GM23338 (cell line): ENCODE measurements at regions not wholly inside any gene's neighbourhood (a gene's known extent, or its start where the extent isn't known, plus 50 kb on each side); places are given as distances from the start of the nearest gene placed in this dataset.

Source experiments
- ATAC-seq: fragments of 200-7000 bp; cut with Tn5 transposase; 3 replicates; pipeline ENCODE4 v1.9.1; 2020
- DNase-seq: peaks from one replicate; pipeline ENCODE4 v3.0.0-alpha.2; 2015; ENCODE audit warnings: low spot score
- H2AFZ ChIP-seq: fragments of 200-600 bp; sonication (generic); 2 replicates; pipeline ENCODE4 v1.8.0; 2016; ENCODE audit warnings: antibody characterized with exemption, mild to moderate bottlenecking, moderate library complexity
- H3F3A ChIP-seq: fragments of 200-600 bp; sonication (generic); replicated peaks from 2 replicates; pipeline ENCODE4 v1.8.0; 2017; ENCODE audit warnings: antibody characterized with exemption, mixed run types, low read depth
- H3K27ac ChIP-seq: fragments of 200-600 bp; sonication (generic); 2 replicates; pipeline ENCODE4 v1.6.1; 2016; ENCODE audit warnings: low read depth
- H3K27me3 ChIP-seq: fragments of 200-600 bp; sonication (generic); 2 replicates; pipeline ENCODE4 v1.8.0; 2016; ENCODE audit warnings: mild to moderate bottlenecking, mixed run types, moderate library complexity; ENCODE audit not compliant: insufficient read depth
- H3K36me3 ChIP-seq: fragments of 200-600 bp; sonication (generic); 2 replicates; pipeline ENCODE4 v1.8.0; 2016; ENCODE audit warnings: mild to moderate bottlenecking; ENCODE audit not compliant: insufficient read depth
- H3K4me1 ChIP-seq: fragments of 200-600 bp; sonication (generic); 2 replicates; pipeline ENCODE4 v1.8.0; 2016; ENCODE audit warnings: mild to moderate bottlenecking, moderate library complexity; ENCODE audit not compliant: insufficient read depth
- H3K4me2 ChIP-seq: fragments of 200-600 bp; sonication (generic); 2 replicates; pipeline ENCODE4 v1.7.1; 2017; ENCODE audit warnings: mixed run types
- H3K4me3 ChIP-seq: fragments of 200-600 bp; sonication (generic); 2 replicates; pipeline ENCODE4 v1.6.1; 2016; ENCODE audit warnings: mixed run types
- H3K79me2 ChIP-seq: fragments of 200-600 bp; sonication (generic); replicated peaks from 2 replicates; pipeline ENCODE4 v1.8.0; 2017; ENCODE audit warnings: mild to moderate bottlenecking; ENCODE audit not compliant: insufficient read depth
- H3K9me2 ChIP-seq: fragments of 200-600 bp; sonication (generic); 2 replicates; pipeline ENCODE4 v1.8.0; 2017; ENCODE audit not compliant: insufficient read depth
- H4K20me1 ChIP-seq: fragments of 200-600 bp; sonication (generic); replicated peaks from 2 replicates; pipeline ENCODE4 v1.8.0; 2017; ENCODE audit warnings: mild to moderate bottlenecking; ENCODE audit not compliant: insufficient read depth
- H3K27ac Mint-ChIP-seq: 2 replicates; pipeline ENCODE4 v1.8.0; 2020; ENCODE audit warnings: inconsistent platforms, mild to moderate bottlenecking, moderate library complexity, mixed read lengths
- H3K27me3 Mint-ChIP-seq: 3 replicates; pipeline ENCODE4 v1.8.0; 2022; ENCODE audit warnings: low read depth, mild to moderate bottlenecking, moderate library complexity, mixed read lengths, inconsistent platforms; ENCODE audit not compliant: insufficient read depth, poor library complexity
- H3K36me3 Mint-ChIP-seq: 3 replicates; pipeline ENCODE4 v1.8.0; 2021; ENCODE audit warnings: low read depth, mild to moderate bottlenecking, inconsistent platforms, moderate library complexity, mixed read lengths
- H3K4me1 Mint-ChIP-seq: 3 replicates; pipeline ENCODE4 v1.8.0; 2020; ENCODE audit warnings: mild to moderate bottlenecking, inconsistent platforms, mixed read lengths
- H3K4me3 Mint-ChIP-seq: 3 replicates; pipeline ENCODE4 v1.8.0; 2021; ENCODE audit warnings: moderate library complexity, mild to moderate bottlenecking, inconsistent platforms, mixed read lengths
- H3K9me3 Mint-ChIP-seq: 3 replicates; pipeline ENCODE4 v1.8.0; 2020; ENCODE audit warnings: moderate library complexity, mild to moderate bottlenecking, inconsistent platforms, mixed read lengths
- CREB1 ChIP-seq: fragments of 250-450 bp; sonication (Bioruptor Pico); IDR thresholded peaks from 2 replicates; pipeline ENCODE4 v1.5.0; 2020; ENCODE audit warnings: low read depth, mild to moderate bottlenecking, moderate library complexity
- CTCF ChIP-seq, 2 experiments: fragments of 200-600 bp in 1 of 2; sonication (generic) in 1 of 2; conservative IDR thresholded peaks; 2 replicates each; pipeline versions ENCODE4 v1.5.1 to v1.6.1; 2016 to 2017; ENCODE audit warnings: antibody characterized with exemption in 2 of 2, low read depth in 2 of 2, mild to moderate bottlenecking in 2 of 2, moderate library complexity in 1 of 2
- ETS1 ChIP-seq: IDR thresholded peaks from 2 replicates; pipeline ENCODE4 v1.6.1; 2016; ENCODE audit warnings: antibody characterized with exemption
- EZH2 ChIP-seq: fragments of 200-600 bp; sonication (generic); IDR thresholded peaks from one replicate; pipeline ENCODE4 v1.8.0; 2017; ENCODE audit warnings: antibody characterized with exemption, mild to moderate bottlenecking, low read depth; ENCODE audit not compliant: unreplicated experiment
- EZH2phosphoT487 ChIP-seq: fragments of 200-600 bp; sonication (generic); IDR thresholded peaks from one replicate; pipeline ENCODE4 v1.8.1; 2018; ENCODE audit warnings: antibody characterized with exemption; ENCODE audit not compliant: unreplicated experiment
- JUNB ChIP-seq: IDR thresholded peaks from one replicate; pipeline ENCODE4 v1.6.1; 2016; ENCODE audit warnings: antibody characterized with exemption; ENCODE audit not compliant: unreplicated experiment
- NANOG ChIP-seq: IDR thresholded peaks from 2 replicates; pipeline ENCODE4 v1.6.1; 2016; ENCODE audit warnings: antibody characterized with exemption, borderline replicate concordance
- POLR2AphosphoS5 ChIP-seq: IDR thresholded peaks from 2 replicates; pipeline ENCODE4 v1.6.1; 2016; ENCODE audit warnings: antibody characterized with exemption, low read depth
- REST ChIP-seq: IDR thresholded peaks from one replicate; pipeline ENCODE4 v1.6.1; 2018; ENCODE audit warnings: antibody characterized with exemption; ENCODE audit not compliant: unreplicated experiment
- STAT1 ChIP-seq: IDR thresholded peaks from one replicate; pipeline ENCODE4 v1.6.1; 2016; ENCODE audit warnings: antibody characterized with exemption; ENCODE audit not compliant: unreplicated experiment
- ZNF114 ChIP-seq: fragments of 250-450 bp; sonication (Bioruptor Pico); IDR thresholded peaks from 2 replicates; pipeline ENCODE4 v1.5.0; 2020; ENCODE audit warnings: mild to moderate bottlenecking, moderate library complexity
- ZNF331 ChIP-seq: fragments of 250-450 bp; sonication (Bioruptor Pico); IDR thresholded peaks from 2 replicates; pipeline ENCODE4 v1.5.0; 2020; ENCODE audit warnings: low read depth, mild to moderate bottlenecking, moderate library complexity
- ZNF462 ChIP-seq: fragments of 250-450 bp; sonication (Bioruptor Pico); IDR thresholded peaks from 2 replicates; pipeline ENCODE4 v1.5.0; 2020; ENCODE audit warnings: mild to moderate bottlenecking, moderate library complexity

GRCh38 chrX:39202641-39203040 is 401.4 kb downstream of the MID1IP1 start:
- no peak for TF ChIP-seq REST
- TF ChIP-seq ZNF114 (CRISPR knock-in tag), result no peak
- TF ChIP-seq JUNB, result no peak
- TF ChIP-seq ETS1, result no peak
- no peak for TF ChIP-seq CTCF (conservative IDR thresholded peaks at IDR 0.05; ENCODE audit: low read depth in 2 of 2)
- no peak for TF ChIP-seq CREB1
- TF ChIP-seq ZNF462 (CRISPR knock-in tag), result no peak
- TF ChIP-seq STAT1, result no peak
- no peak for TF ChIP-seq POLR2AphosphoS5
- TF ChIP-seq EZH2, result no peak
- no peak for TF ChIP-seq NANOG
- TF ChIP-seq ZNF331, result no peak
- no peak for TF ChIP-seq EZH2phosphoT487
- no peaks in the 10 kb centered on the region for H3K9me3 Mint-ChIP-seq
- Histone ChIP-seq H3K79me2 (no peaks in the 10 kb centered on the region), H3K4me2 (no peak overlapping the region), H3K9me2 (no peaks in the 10 kb centered on the region), H2AFZ (no peak overlapping the region), H3K27me3 (no peaks in the 10 kb centered on the region), H3K4me3 (no peak overlapping the region), H4K20me1 (no peaks in the 10 kb centered on the region), H3K4me1 (no peaks in the 10 kb centered on the region), H3K36me3 (no peaks in the 10 kb centered on the region), H3K27ac (no peak overlapping the region), H3F3A (no peaks in the 10 kb centered on the region)
- no peak overlapping the region for H3K4me3 Mint-ChIP-seq
- ATAC-seq (no peak), DNase-seq (no peak)
- no peaks in the 10 kb centered on the region for H3K4me1 Mint-ChIP-seq
- no peak overlapping the region for H3K27ac Mint-ChIP-seq
- no peaks in the 10 kb centered on the region for H3K36me3 Mint-ChIP-seq
- H3K27me3 Mint-ChIP-seq, result peaks cover 2% of the 10 kb centered on the region
